Neural cell (in vitro differentiated cells): ENCODE measurements at regions not wholly inside any gene's neighbourhood (a gene's known extent, or its start where the extent isn't known, plus 50 kb on each side); places are given as distances from the start of the nearest gene placed in this dataset.

Experiments used
- H2AFZ ChIP-seq: fragments of 200-600, 300-800 bp; sonication (generic), shearing (Covaris generic); 2 replicates; pipeline ENCODE4 v1.6.0; 2014; ENCODE audit warnings: low read depth, mild to moderate bottlenecking, antibody characterized with exemption, low read length, moderate library complexity
- H3F3A ChIP-seq: fragments of 200-600 bp; shearing (Covaris generic); 2 replicates; pipeline ENCODE4 v1.6.1; 2016; ENCODE audit warnings: mild to moderate bottlenecking, moderate library complexity, mixed read lengths, antibody characterized with exemption, low read length; ENCODE audit not compliant: insufficient read depth, poor library complexity, severe bottlenecking
- H3K27ac ChIP-seq: fragments of 200-600, 300-800 bp; sonication (generic), shearing (Covaris generic); 2 replicates; pipeline ENCODE4 v1.5.1; 2014; ENCODE audit warnings: mild to moderate bottlenecking, low read length, moderate library complexity
- H3K27me3 ChIP-seq: fragments of 300-800, 200-600 bp; sonication (generic), shearing (Covaris generic); 2 replicates; pipeline ENCODE4 v1.6.0; 2014; ENCODE audit warnings: mild to moderate bottlenecking, low read depth, low read length, moderate library complexity; ENCODE audit not compliant: insufficient read depth
- H3K36me3 ChIP-seq: fragments of 300-800, 200-600 bp; sonication (generic), shearing (Covaris generic); 2 replicates; pipeline ENCODE4 v1.5.1; 2014; ENCODE audit warnings: mild to moderate bottlenecking, antibody characterized with exemption, low read length, moderate library complexity; ENCODE audit not compliant: insufficient read depth
- H3K4me2 ChIP-seq: fragments of 300-800, 200-600 bp; sonication (generic), shearing (Covaris generic); 2 replicates; pipeline ENCODE4 v1.6.0; 2014; ENCODE audit warnings: mild to moderate bottlenecking, low read length
- H3K4me3 ChIP-seq: fragments of 300-800, 200-600 bp; sonication (generic), shearing (Covaris generic); 2 replicates; pipeline ENCODE4 v1.5.1; 2014; ENCODE audit warnings: mild to moderate bottlenecking, low read length, moderate library complexity
- H3K79me2 ChIP-seq: fragments of 200-600 bp; shearing (Covaris generic); replicated peaks from 2 replicates; pipeline ENCODE4 v1.6.0; 2014; ENCODE audit warnings: mild to moderate bottlenecking, low read length, moderate library complexity; ENCODE audit not compliant: insufficient read depth
- H3K9ac ChIP-seq: fragments of 300-800, 200-600 bp; sonication (generic), shearing (Covaris generic); 2 replicates; pipeline ENCODE4 v1.6.1; 2016; ENCODE audit warnings: mild to moderate bottlenecking, low read length, mixed read lengths
- H3K9me2 ChIP-seq: fragments of 200-600 bp; shearing (Covaris generic); 2 replicates; pipeline ENCODE4 v1.6.1; 2016; ENCODE audit warnings: mild to moderate bottlenecking, low read length, mixed read lengths; ENCODE audit not compliant: insufficient read depth
- H3K9me3 ChIP-seq: fragments of 200-600, 300-800 bp; sonication (generic), shearing (Covaris generic); 2 replicates; pipeline ENCODE4 v1.6.1; 2016; ENCODE audit warnings: mild to moderate bottlenecking, mixed run types, low read length, moderate library complexity, mixed read lengths
- H4K20me1 ChIP-seq: fragments of 200-600 bp; shearing (Covaris generic); 2 replicates; pipeline ENCODE4 v1.6.1; 2016; ENCODE audit warnings: mild to moderate bottlenecking, mixed run types; ENCODE audit not compliant: insufficient read depth
- CTCF ChIP-seq: fragments of 450-650 bp; IDR thresholded peaks from 2 replicates; pipeline ENCODE4 v1.5.1; 2014; ENCODE audit warnings: antibody characterized with exemption, mild to moderate bottlenecking, moderate library complexity; ENCODE audit not compliant: poor library complexity, severe bottlenecking
- EP300 ChIP-seq: fragments of 450-650 bp; conservative IDR thresholded peaks from 2 replicates; pipeline ENCODE4 v1.6.1; 2014; ENCODE audit warnings: antibody characterized with exemption, mild to moderate bottlenecking, moderate library complexity; ENCODE audit not compliant: poor library complexity, severe bottlenecking
- EZH2 ChIP-seq: fragments of 200-600, 300-800 bp; shearing (Covaris generic), sonication (generic); IDR thresholded peaks from 2 replicates; pipeline ENCODE4 v1.6.1; 2014; ENCODE audit warnings: antibody characterized with exemption, low read length, borderline replicate concordance, mild to moderate bottlenecking; ENCODE audit not compliant: insufficient read depth, poor library complexity, severe bottlenecking
- MXI1 ChIP-seq: fragments of 450-650 bp; conservative IDR thresholded peaks from 2 replicates; pipeline ENCODE4 v1.6.1; 2014; ENCODE audit warnings: antibody characterized with exemption, mild to moderate bottlenecking; ENCODE audit not compliant: poor library complexity, severe bottlenecking
- POLR2AphosphoS5 ChIP-seq: IDR thresholded peaks from 2 replicates; pipeline ENCODE4 v1.6.1; 2012
- RAD21 ChIP-seq: fragments of 450-650 bp; conservative IDR thresholded peaks from 2 replicates; pipeline ENCODE4 v1.6.1; 2014; ENCODE audit warnings: antibody characterized with exemption, mild to moderate bottlenecking, moderate library complexity
- SMC3 ChIP-seq: fragments of 450-650 bp; conservative IDR thresholded peaks from 2 replicates; pipeline ENCODE4 v1.6.1; 2014; ENCODE audit warnings: antibody characterized with exemption, mild to moderate bottlenecking, moderate library complexity; ENCODE audit not compliant: poor library complexity
- TAF1 ChIP-seq: IDR thresholded peaks from 2 replicates; pipeline ENCODE4 v1.6.1; 2012; ENCODE audit warnings: low read depth
- TF ChIP-seq, protein P1 (sequence below): IDR thresholded peaks from 2 replicates; pipeline ENCODE4 v1.6.1; 2012; ENCODE audit warnings: borderline replicate concordance

DNA sequence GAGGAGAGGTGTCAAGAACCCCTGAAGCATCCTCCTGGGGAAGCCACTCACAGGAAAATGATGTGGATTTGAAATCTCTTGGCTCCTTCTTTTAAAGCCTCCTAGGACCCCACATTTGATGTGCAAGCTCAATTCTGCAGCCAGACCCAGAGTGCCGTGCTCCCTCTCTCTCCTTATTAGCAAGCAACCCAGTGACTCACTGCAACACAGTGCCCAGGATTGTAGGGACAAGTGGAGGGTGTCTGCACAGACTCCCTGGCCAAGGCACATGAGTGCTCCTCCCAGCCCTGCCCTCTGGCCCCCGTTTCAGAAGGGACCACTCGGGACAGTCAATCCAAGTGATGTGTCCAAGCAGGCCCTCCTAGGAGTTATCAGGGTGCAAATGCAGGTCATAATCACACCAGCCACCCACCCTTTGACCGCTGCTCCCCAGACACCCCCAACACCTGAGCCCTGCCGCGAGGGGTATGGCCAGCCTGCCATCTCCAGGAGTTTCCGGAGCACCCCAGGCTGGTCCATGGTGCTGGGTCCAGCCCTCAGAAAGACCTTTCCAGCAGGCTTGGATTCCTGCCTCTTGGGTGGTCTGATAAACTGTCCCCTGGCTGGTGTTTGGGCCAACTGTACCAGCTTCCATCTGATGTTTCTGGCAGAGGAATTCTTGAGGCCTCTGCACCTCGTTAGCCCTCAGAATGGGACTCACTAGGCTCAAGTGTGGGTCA lies 54.5 kb upstream of the CXCL12 start:
- Histone ChIP-seq H3K9me3 (peaks cover 3% of the 10 kb centered on the region), H3K27me3 (no peaks in the 10 kb centered on the region), H3K36me3 (no peaks in the 10 kb centered on the region), H3K9me2 (no peaks in the 10 kb centered on the region), H3K9ac (no peak overlapping the region), H3F3A (no peaks in the 10 kb centered on the region), H3K79me2 (no peaks in the 10 kb centered on the region), H4K20me1 (no peaks in the 10 kb centered on the region), H2AFZ (no peak overlapping the region), H3K27ac (no peak overlapping the region), H3K4me3 (no peak overlapping the region), H3K4me2 (no peak overlapping the region)
- TF ChIP-seq EZH2 = no peak

- H3K4me2 ChIP-seq = no peak overlapping the region
- H3K4me3 ChIP-seq = no peak overlapping the region
- no peaks in the 10 kb centered on the region for H4K20me1 ChIP-seq
- H3K36me3 ChIP-seq = no peaks in the 10 kb centered on the region
- no peaks in the 10 kb centered on the region for H3K79me2 ChIP-seq
- TF ChIP-seq, protein P1, sequence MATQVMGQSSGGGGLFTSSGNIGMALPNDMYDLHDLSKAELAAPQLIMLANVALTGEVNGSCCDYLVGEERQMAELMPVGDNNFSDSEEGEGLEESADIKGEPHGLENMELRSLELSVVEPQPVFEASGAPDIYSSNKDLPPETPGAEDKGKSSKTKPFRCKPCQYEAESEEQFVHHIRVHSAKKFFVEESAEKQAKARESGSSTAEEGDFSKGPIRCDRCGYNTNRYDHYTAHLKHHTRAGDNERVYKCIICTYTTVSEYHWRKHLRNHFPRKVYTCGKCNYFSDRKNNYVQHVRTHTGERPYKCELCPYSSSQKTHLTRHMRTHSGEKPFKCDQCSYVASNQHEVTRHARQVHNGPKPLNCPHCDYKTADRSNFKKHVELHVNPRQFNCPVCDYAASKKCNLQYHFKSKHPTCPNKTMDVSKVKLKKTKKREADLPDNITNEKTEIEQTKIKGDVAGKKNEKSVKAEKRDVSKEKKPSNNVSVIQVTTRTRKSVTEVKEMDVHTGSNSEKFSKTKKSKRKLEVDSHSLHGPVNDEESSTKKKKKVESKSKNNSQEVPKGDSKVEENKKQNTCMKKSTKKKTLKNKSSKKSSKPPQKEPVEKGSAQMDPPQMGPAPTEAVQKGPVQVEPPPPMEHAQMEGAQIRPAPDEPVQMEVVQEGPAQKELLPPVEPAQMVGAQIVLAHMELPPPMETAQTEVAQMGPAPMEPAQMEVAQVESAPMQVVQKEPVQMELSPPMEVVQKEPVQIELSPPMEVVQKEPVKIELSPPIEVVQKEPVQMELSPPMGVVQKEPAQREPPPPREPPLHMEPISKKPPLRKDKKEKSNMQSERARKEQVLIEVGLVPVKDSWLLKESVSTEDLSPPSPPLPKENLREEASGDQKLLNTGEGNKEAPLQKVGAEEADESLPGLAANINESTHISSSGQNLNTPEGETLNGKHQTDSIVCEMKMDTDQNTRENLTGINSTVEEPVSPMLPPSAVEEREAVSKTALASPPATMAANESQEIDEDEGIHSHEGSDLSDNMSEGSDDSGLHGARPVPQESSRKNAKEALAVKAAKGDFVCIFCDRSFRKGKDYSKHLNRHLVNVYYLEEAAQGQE = no peak
- TF ChIP-seq EZH2 (no peak), TAF1 (no peak), EP300 (no peak), RAD21 (no peak), MXI1 (no peak), CTCF (no peak), POLR2AphosphoS5 (no peak), SMC3 (no peak)
- H3K9me3 ChIP-seq = peaks cover 3% of the 10 kb centered on the region
- H3K27me3 ChIP-seq = no peaks in the 10 kb centered on the region
- no peak overlapping the region for H2AFZ ChIP-seq
- H3K9ac ChIP-seq = no peak overlapping the region
- no peaks in the 10 kb centered on the region for H3F3A ChIP-seq
- H3K27ac ChIP-seq = no peak overlapping the region
- H3K9me2 ChIP-seq = no peaks in the 10 kb centered on the region
Measured at GRCh38 chr10:44439958-44440244, 55.0 kb upstream of the CXCL12 start.

DNA sequence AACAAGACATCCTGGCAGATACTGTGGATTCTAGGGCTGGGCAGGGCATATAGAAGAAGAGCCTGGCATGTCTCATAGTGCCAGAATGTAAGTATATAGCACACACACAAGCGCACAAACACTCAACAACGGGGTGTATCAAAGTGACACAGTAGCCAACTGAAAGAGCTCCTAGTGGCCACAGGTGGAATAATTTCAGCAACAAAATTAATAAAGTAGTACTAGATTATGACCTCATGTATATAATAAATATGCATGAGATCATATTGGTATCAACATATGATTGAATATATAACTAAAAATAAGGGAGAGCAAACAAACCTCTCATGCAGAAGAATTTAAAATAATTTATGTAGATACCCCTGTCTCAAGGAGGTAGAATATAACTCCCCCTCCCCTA lies 72.4 kb upstream of the CXCL12 start:
- no peaks in the 10 kb centered on the region for H3K27me3 ChIP-seq
- no peak overlapping the region for H3K27ac ChIP-seq
- H3K79me2 ChIP-seq = no peaks in the 10 kb centered on the region
- no peaks in the 10 kb centered on the region for H4K20me1 ChIP-seq
- no peaks in the 10 kb centered on the region for H3F3A ChIP-seq
- H3K9ac ChIP-seq = no peak overlapping the region
- H2AFZ ChIP-seq = no peak overlapping the region
- no peaks in the 10 kb centered on the region for H3K9me3 ChIP-seq
- H3K4me2 ChIP-seq = no peak overlapping the region
- no peaks in the 10 kb centered on the region for H3K9me2 ChIP-seq
- no peaks in the 10 kb centered on the region for H3K36me3 ChIP-seq
- no peak overlapping the region for H3K4me3 ChIP-seq
- TF ChIP-seq, protein P1 = no peak
- no peak for TF ChIP-seq TAF1
- TF ChIP-seq EP300 = no peak
- no peak for TF ChIP-seq SMC3
- no peak for TF ChIP-seq MXI1
- no peak for TF ChIP-seq EZH2
- no peak for TF ChIP-seq POLR2AphosphoS5
